Tibial nerve (tissue), 4 donors: ENCODE measurements at regions not wholly inside any gene's neighbourhood (a gene's known extent, or its start where the extent isn't known, plus 50 kb on each side); places are given as distances from the start of the nearest gene placed in this dataset.

Experiments
- CTCF ChIP-seq, 5 experiments: fragments of 200-600 bp in 3 of 5; fragments of 450-650 bp in 2 of 5; sonication (generic) in 3 of 5; IDR thresholded peaks; one replicate each; pipeline ENCODE4 v1.5.1; 2016 to 2019; ENCODE audit warnings: antibody characterized with exemption in 5 of 5, mild to moderate bottlenecking in 3 of 5, moderate library complexity in 2 of 5
- EP300 ChIP-seq, 2 donors: sonication (generic); formaldehyde crosslinking; IDR thresholded peaks; one replicate each; pipeline ENCODE4 v1.6.1; 2017; ENCODE audit warnings: antibody characterized with exemption in 2 of 2, mild to moderate bottlenecking in 1 of 2
- POLR2A ChIP-seq, 2 donors: fragments of 450-650 bp; IDR thresholded peaks; one replicate each; pipeline ENCODE4 v1.6.1; 2017; ENCODE audit warnings: antibody characterized with exemption in 2 of 2, mild to moderate bottlenecking in 2 of 2, moderate library complexity in 2 of 2

- TF ChIP-seq CTCF (IDR thresholded peaks at IDR 0.05) (no peak), EP300 (IDR thresholded peaks at IDR 0.05) (no peak), POLR2A (IDR thresholded peaks at IDR 0.05) (no peak)
Observed at GRCh38 chr6:100962466-100962865, 81.3 kb upstream of the ASCC3 start.
